Kidney epithelial cell (primary cell): ENCODE measurements at regions not wholly inside any gene's neighbourhood (a gene's known extent, or its start where the extent isn't known, plus 50 kb on each side); places are given as distances from the start of the nearest gene placed in this dataset.

Source experiments
- DNase-seq: peaks from one replicate; pipeline ENCODE4 v3.0.0-alpha.2; 2010; ENCODE audit warnings: low read depth
- H3K27me3 ChIP-seq: 2 replicates; pipeline ENCODE4 v1.6.0; 2011; ENCODE audit warnings: low read length; ENCODE audit not compliant: control insufficient read depth, insufficient read depth
- H3K36me3 ChIP-seq: 2 replicates; pipeline ENCODE4 v1.5.1; 2011; ENCODE audit warnings: low read length; ENCODE audit not compliant: control insufficient read depth, insufficient read depth
- H3K4me3 ChIP-seq: 2 replicates; pipeline ENCODE4 v1.5.1; 2011; ENCODE audit warnings: low read depth, mild to moderate bottlenecking, control low read depth, low read length
- TF ChIP-seq, protein P1 (sequence below): IDR thresholded peaks from 2 replicates; pipeline ENCODE4 v1.5.1; 2011; ENCODE audit warnings: mild to moderate bottlenecking, moderate library complexity, low read length, control low read depth, inconsistent platforms; ENCODE audit not compliant: insufficient read depth, poor library complexity, severe bottlenecking

DNA sequence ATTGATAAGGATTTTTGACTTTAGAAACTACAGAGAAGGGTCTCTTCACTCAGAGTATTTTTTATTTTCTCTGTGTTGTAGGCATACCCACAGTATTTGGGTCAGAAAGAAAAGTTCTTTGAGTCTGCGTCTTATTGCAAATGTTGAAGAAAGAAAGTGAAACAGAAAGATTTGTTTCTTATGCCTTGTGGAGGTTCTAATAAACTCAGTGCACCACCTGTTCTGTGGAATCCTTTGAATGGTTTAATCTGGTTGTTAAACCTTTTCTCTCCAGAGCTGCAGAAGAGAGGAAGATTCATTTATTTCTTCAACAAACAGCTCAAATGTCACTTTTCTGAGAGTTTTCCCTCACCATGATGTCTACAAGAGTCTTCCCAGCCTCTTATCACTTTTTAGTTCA lies 146.6 kb upstream of the PLEKHG7 start:
- DNase-seq: no peak
- TF ChIP-seq, protein P1, sequence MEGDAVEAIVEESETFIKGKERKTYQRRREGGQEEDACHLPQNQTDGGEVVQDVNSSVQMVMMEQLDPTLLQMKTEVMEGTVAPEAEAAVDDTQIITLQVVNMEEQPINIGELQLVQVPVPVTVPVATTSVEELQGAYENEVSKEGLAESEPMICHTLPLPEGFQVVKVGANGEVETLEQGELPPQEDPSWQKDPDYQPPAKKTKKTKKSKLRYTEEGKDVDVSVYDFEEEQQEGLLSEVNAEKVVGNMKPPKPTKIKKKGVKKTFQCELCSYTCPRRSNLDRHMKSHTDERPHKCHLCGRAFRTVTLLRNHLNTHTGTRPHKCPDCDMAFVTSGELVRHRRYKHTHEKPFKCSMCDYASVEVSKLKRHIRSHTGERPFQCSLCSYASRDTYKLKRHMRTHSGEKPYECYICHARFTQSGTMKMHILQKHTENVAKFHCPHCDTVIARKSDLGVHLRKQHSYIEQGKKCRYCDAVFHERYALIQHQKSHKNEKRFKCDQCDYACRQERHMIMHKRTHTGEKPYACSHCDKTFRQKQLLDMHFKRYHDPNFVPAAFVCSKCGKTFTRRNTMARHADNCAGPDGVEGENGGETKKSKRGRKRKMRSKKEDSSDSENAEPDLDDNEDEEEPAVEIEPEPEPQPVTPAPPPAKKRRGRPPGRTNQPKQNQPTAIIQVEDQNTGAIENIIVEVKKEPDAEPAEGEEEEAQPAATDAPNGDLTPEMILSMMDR: no peak
- H3K27me3 ChIP-seq: no peaks in the 10 kb centered on the region
- H3K4me3 ChIP-seq: no peak overlapping the region
- no peaks in the 10 kb centered on the region for H3K36me3 ChIP-seq

DNA sequence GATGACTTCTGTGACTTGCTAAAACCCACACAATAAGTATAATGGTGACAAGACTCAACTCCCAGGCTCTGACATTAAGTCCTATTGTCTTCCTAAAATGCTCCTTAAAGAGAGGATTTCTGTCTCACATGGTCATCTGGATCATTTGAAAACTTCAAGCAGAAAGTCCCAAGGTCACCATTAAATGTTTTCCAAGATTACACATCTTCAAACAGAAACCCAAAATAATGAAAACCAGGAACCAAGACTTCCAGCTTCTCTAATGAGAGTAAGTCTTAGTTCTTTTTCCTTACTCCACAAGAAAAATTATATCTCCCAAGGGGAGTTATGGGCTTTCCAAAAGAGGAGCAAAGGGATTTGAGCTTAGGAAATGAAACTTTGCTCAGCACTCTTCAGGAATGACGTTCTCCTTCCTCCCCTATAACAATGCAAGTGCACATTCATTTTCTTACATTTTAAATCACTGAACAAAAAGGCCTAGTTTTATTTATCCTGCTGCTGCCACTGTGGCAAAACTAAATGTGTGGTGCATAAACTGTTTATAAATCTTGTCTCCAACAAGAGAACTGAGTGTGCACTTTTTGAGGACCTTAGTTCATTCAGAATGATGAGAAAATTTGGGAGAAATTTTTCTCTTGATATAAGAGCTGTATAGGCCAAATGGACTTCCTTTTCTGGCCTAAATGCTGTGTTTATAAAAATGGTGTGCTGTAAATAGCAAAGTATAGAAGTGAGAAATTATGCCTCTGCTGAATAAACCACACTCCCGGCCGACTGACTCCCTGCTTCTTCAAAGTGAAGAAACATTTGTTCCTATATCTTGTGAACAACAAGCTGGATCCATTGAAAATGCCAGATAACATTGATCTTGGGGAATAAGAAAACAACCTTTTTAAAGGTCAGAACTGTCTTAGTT lies 148.4 kb upstream of the PLEKHG7 start:
- TF ChIP-seq, protein P1: no peak
- no peaks in the 10 kb centered on the region for H3K36me3 ChIP-seq
- DNase-seq: no peak
- no peaks in the 10 kb centered on the region for H3K27me3 ChIP-seq
- no peak overlapping the region for H3K4me3 ChIP-seq

DNA sequence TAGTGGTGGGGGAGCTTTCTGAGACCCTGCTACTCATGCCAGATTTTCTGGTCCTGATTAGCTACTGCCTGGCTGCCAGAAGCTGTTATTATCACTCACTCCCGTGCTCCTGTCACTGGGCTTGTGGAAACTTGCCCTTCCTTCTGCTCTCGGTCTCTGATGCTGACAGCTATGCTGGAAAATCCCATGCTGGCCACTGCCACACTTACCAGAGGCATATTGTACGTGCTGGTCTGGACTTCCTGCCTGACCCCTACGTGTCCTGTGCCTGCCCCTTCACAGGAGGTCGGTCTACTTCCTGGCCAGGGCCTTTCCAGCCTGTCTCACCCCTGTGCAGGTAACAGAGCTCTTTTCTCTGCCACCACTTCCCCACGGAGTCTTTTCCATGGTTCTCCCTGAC lies 149.4 kb upstream of the PLEKHG7 start:
- H3K4me3 ChIP-seq: no peak overlapping the region
- H3K27me3 ChIP-seq: no peaks in the 10 kb centered on the region
- TF ChIP-seq, protein P1: no peak
- no peak for DNase-seq
- no peaks in the 10 kb centered on the region for H3K36me3 ChIP-seq

DNA sequence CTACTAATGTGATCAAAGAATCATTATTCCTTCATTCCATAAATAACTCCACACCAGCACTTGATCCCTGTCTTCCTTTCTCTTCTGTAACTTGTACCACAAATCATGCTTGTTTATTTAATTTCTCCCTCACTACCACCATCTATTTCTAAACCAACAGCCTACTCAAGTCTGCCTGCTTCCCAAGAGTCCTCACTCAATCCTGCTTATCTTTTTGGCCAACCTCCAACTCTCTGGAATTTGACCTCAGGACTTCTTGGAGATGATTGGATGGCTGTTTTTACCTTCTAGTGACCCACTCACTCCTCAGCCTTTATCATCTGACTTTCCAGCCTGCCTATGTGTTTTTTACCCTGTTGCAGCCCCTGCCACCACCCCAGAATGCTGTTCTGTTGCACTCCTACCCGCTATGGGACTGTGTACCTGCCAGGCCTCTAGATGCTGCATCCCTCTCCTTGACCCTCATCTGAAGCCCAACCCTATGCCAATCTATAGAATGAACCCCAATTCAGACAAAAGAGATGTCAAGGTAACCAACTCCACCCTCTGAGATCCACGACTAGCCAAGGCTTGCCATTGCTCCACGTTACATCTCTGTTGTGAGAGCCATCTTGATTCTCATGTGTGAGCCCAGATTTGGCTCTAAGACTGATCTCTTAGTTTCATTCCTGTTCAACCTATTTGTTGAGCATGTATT lies 150.2 kb upstream of the PLEKHG7 start:
- TF ChIP-seq, protein P1: no peak
- DNase-seq: no peak
- Histone ChIP-seq H3K36me3 (no peaks in the 10 kb centered on the region), H3K4me3 (no peak overlapping the region), H3K27me3 (no peaks in the 10 kb centered on the region)

DNA sequence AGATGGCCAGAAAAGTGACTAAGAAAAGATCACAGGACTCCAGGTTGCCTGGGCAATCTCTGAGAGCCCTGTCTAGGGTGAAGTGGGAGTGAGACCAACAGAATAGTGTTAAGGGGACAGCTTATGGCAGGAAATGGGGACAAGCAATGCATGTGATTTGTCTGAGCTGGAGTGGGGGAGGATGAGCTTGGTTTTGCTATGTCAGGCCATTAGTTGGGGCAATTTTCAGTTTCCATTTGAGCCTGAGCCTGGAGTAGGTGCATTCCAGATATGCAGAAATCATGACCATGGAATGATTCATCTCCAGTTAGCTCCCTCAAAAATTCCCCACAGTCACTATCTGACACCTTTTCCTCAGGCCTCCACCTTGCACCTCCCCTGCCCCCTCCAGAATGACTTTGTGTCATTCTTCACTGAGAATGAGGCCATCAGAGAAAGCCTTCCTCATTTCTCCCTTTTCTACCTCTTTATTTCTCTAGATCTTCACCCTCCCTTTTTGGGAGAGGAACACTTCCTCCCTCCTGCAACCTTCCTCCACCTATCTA lies 150.9 kb upstream of the PLEKHG7 start:
- no peaks in the 10 kb centered on the region for H3K27me3 ChIP-seq
- no peak overlapping the region for H3K4me3 ChIP-seq
- peak; percentile 85 for DNase-seq
- TF ChIP-seq, protein P1: no peak
- H3K36me3 ChIP-seq: no peaks in the 10 kb centered on the region
